ENCODE measurements at regions not wholly inside any gene's neighbourhood (a gene's known extent, or its start where the extent isn't known, plus 50 kb on each side); places are given as distances from the start of the nearest gene placed in this dataset.

GRCh38 chr6:19324376-19324775 lies 512.8 kb upstream of the ID4 start:
- no peak overlapping the region for H3K4ac ChIP-seq (ENCODE audit: low read depth, low read length)
- H3K4me1 ChIP-seq (ENCODE audit: control insufficient read depth, insufficient read depth, low read length): no peaks in the 10 kb centered on the region
- H2AK5ac ChIP-seq (ENCODE audit: low read depth, low read length): no peak overlapping the region
- H3K27ac ChIP-seq (ENCODE audit: insufficient read depth, low read length): no peak overlapping the region
- H4K8ac ChIP-seq (ENCODE audit: low read depth in 2 of 2, low read length in 2 of 2): no peak overlapping the region
- no peaks in the 10 kb centered on the region for H3K27me3 ChIP-seq (ENCODE audit: control insufficient read depth, insufficient read depth, low read length)
- no peak for DNase-seq
- peaks cover 8% of the 10 kb centered on the region; the same call in 1 of the 2 replicates for H3K9me3 ChIP-seq (ENCODE audit: control insufficient read depth, insufficient read depth, low read length)
- no peak overlapping the region for H3K14ac ChIP-seq (replicated peaks; ENCODE audit: low read depth, low read length)
- H2BK15ac ChIP-seq (ENCODE audit: low read depth, low read length): no peak overlapping the region
- ChIA-PET POLR2A (ENCODE audit: unreplicated experiment) (no interaction called here), CTCF (no interaction called here)
- dilution Hi-C loops (cut with HindIII; ENCODE audit: low sequenced_read_pairs, unreplicated experiment) (no loop called here), in situ Hi-C loops (cut with MboI; ENCODE audit: low sequenced_read_pairs) (no loop called here), intact Hi-C loops (cut with micrococcal nuclease) (no loop called here)
- H3K4me2 ChIP-seq (ENCODE audit: low read depth, low read length): no peak overlapping the region
- no peaks in the 10 kb centered on the region for H4K20me1 ChIP-seq (ENCODE audit: insufficient read depth, low read length)
- H3K23ac ChIP-seq (ENCODE audit: low read depth, low read length): no peak overlapping the region
- H3K9me1 ChIP-seq (ENCODE audit: insufficient read depth, low read length): no peaks in the 10 kb centered on the region
- no TSS peak for BruUV-seq (replicated peaks)
- H4K5ac ChIP-seq (ENCODE audit: low read depth, low read length): no peak overlapping the region
- no peaks in the 10 kb centered on the region for H3K79me1 ChIP-seq (ENCODE audit: low read depth in 1 of 2, low read length in 2 of 2)
- no peak overlapping the region for H2BK20ac ChIP-seq (ENCODE audit: low read depth, low read length)
- H2AFZ ChIP-seq (replicated peaks; ENCODE audit: low read length, poor library complexity): no peak overlapping the region
- no peak overlapping the region for H2AK9ac ChIP-seq (replicated peaks; ENCODE audit: low read depth, low read length, poor library complexity)
- no peak overlapping the region for H3K56ac ChIP-seq (ENCODE audit: extremely low read depth, insufficient read depth, low read length)
- no peaks in the 10 kb centered on the region for H3K36me3 ChIP-seq (ENCODE audit: control insufficient read depth, insufficient read depth, low read length)
- no peak overlapping the region for H4K91ac ChIP-seq (ENCODE audit: insufficient read depth, low read depth, low read length)
- no peak overlapping the region for H3K4me3 ChIP-seq (ENCODE audit: insufficient read depth, low read depth, low read length)
- no peak overlapping the region for H3K9ac ChIP-seq (ENCODE audit: low read depth, low read length)
- TF ChIP-seq RFX5 (IDR thresholded peaks at IDR 0.05; ENCODE audit: low read depth, low read length) (no peak), POLR2A (IDR thresholded peaks at IDR 0.05; ENCODE audit: low read depth, low read length) (no peak), CTCF (conservative IDR thresholded peaks at IDR 0.05; ENCODE audit: low read depth, low read length) (no peak), MAFK (IDR thresholded peaks at IDR 0.05; ENCODE audit: low read depth, low read length) (no peak), FOS (IDR thresholded peaks at IDR 0.05; ENCODE audit: low read depth, low read length) (no peak), SMC3 (IDR thresholded peaks at IDR 0.05; ENCODE audit: low read depth, low read length) (no peak), MAZ (IDR thresholded peaks at IDR 0.05; ENCODE audit: borderline replicate concordance, low read depth, low read length) (no peak), NFE2L2 (IDR thresholded peaks at IDR 0.05; ENCODE audit: low read depth, low read length) (no peak), RAD21 (IDR thresholded peaks at IDR 0.05; ENCODE audit: low read length) (no peak), USF2 (IDR thresholded peaks at IDR 0.05; ENCODE audit: low read depth, low read length) (no peak)
- H3K18ac ChIP-seq (ENCODE audit: low read depth, low read length): no peak overlapping the region
- no peak overlapping the region for H2BK120ac ChIP-seq (ENCODE audit: low read depth, low read length)
- no peak overlapping the region for H2BK5ac ChIP-seq (ENCODE audit: low read depth, low read length, poor library complexity, severe bottlenecking)
- no peak for ATAC-seq (ENCODE audit: low read depth)
- WGBS, 2 experiments (ENCODE audit: extremely low coverage in 2 of 2, insufficient read length in 1 of 2): no CpG with 5 or more reads among the region's 3 CpGs

All from IMR-90 (cell line).